H1 (cell line): ENCODE measurements at regions not wholly inside any gene's neighbourhood (a gene's known extent, or its start where the extent isn't known, plus 50 kb on each side); places are given as distances from the start of the nearest gene placed in this dataset.

Experiments used
- CTCF ChIA-PET: fragments of 300-600 bp; sonication (Branson Sonifier 250); formaldehyde crosslinking; loops from one replicate; lab custom pipeline; 2021; ENCODE audit not compliant: partially characterized antibody; lab: Charles Lee
- POLR2A ChIA-PET: fragments of 300-600 bp; sonication (Branson Sonifier 250); formaldehyde crosslinking; loops from one replicate; lab custom pipeline; 2021; ENCODE audit warnings: inconsistent platforms; ENCODE audit not compliant: partially characterized antibody; lab: Charles Lee
- DNase-seq, 2 experiments: peaks; one replicate each; pipeline versions ENCODE4 v3.0.0 to v3.0.0-alpha.2; 2010 to 2022; ENCODE audit warnings: low spot score in 2 of 2, low read depth in 1 of 2, mixed read lengths in 1 of 2
- FAIRE-seq: peaks from 2 replicates; lab custom pipeline; 2011; peaks lifted over from hg19 to GRCh38; lab: Jason Lieb, UNC
- H2AFZ ChIP-seq: 2 replicates; pipeline ENCODE4 v1.8.1; 2012; ENCODE audit warnings: low read length, inconsistent platforms
- H2AK5ac ChIP-seq: 2 replicates; pipeline ENCODE4 v1.6.1; 2013; ENCODE audit warnings: low read depth, low read length
- H2BK120ac ChIP-seq: replicated peaks from 2 replicates; pipeline ENCODE3; 2013; ENCODE audit warnings: low read depth, low read length, inconsistent platforms
- H2BK12ac ChIP-seq: 2 replicates; pipeline ENCODE4 v1.6.1; 2013; ENCODE audit warnings: low read depth, low read length
- H2BK15ac ChIP-seq: 2 replicates; pipeline ENCODE4 v1.6.1; 2013; ENCODE audit warnings: low read length
- H2BK20ac ChIP-seq: 2 replicates; pipeline ENCODE4 v1.6.1; 2013; ENCODE audit warnings: low read length
- H2BK5ac ChIP-seq: 2 replicates; pipeline ENCODE4 v1.6.1; 2013; ENCODE audit warnings: low read depth, low read length
- H3K14ac ChIP-seq: 2 replicates; pipeline ENCODE4 v1.6.1; 2013; ENCODE audit warnings: inconsistent platforms; ENCODE audit not compliant: insufficient read length
- H3K18ac ChIP-seq: 2 replicates; pipeline ENCODE4 v1.6.1; 2013; ENCODE audit warnings: low read length; ENCODE audit errors: extremely low read depth
- H3K23ac ChIP-seq: 2 replicates; pipeline ENCODE4 v1.6.1; 2013; ENCODE audit warnings: inconsistent platforms; ENCODE audit not compliant: insufficient read length
- H3K23me2 ChIP-seq: 2 replicates; pipeline ENCODE4 v1.6.1; 2013; ENCODE audit warnings: low read depth, low read length
- H3K27ac ChIP-seq: 2 replicates; pipeline ENCODE4 v1.6.1; 2011; ENCODE audit warnings: low read depth, low read length, inconsistent platforms
- H3K27me3 ChIP-seq, 4 experiments: replicated peaks in 1 of 4; 1 replicate in 1 of 4; 2 replicates in 3 of 4; pipeline versions ENCODE4 v1.6.1 to v1.8.1; 2011 to 2013; ENCODE audit warnings: low read length in 3 of 4, mild to moderate bottlenecking in 3 of 4, inconsistent platforms in 2 of 4, mixed read lengths in 2 of 4, moderate library complexity in 1 of 4; ENCODE audit not compliant: control insufficient read depth in 3 of 4, insufficient read depth in 3 of 4; ENCODE audit errors: extremely low read depth in 1 of 4
- H3K36me3 ChIP-seq, 4 experiments: 2 replicates each; pipeline versions ENCODE4 v1.6.1 to v1.8.1; 2011 to 2013; ENCODE audit warnings: mild to moderate bottlenecking in 4 of 4, low read length in 3 of 4, moderate library complexity in 2 of 4, control low read depth in 1 of 4, inconsistent platforms in 1 of 4; ENCODE audit not compliant: insufficient read depth in 4 of 4, control insufficient read depth in 2 of 4
- H3K4ac ChIP-seq: replicated peaks from 2 replicates; pipeline ENCODE3; 2013; ENCODE audit warnings: low read length, low read depth, mixed read lengths, inconsistent platforms; ENCODE audit not compliant: insufficient read length
- H3K4me1 ChIP-seq, 4 experiments: replicated peaks in 1 of 4; 1 replicate in 1 of 4; 2 replicates in 3 of 4; pipeline versions ENCODE4 v1.6.1 to v1.8.1; 2011 to 2013; ENCODE audit warnings: low read length in 3 of 4, inconsistent platforms in 2 of 4, mixed read lengths in 1 of 4; ENCODE audit not compliant: insufficient read depth in 4 of 4, control insufficient read depth in 3 of 4
- H3K4me2 ChIP-seq, 2 experiments: 2 replicates each; pipeline versions ENCODE4 v1.6.1 to v1.8.1; 2011 to 2013; ENCODE audit warnings: low read depth in 2 of 2, low read length in 2 of 2, control low read depth in 1 of 2, inconsistent platforms in 1 of 2, mild to moderate bottlenecking in 1 of 2; ENCODE audit not compliant: insufficient read depth in 1 of 2
- H3K4me3 ChIP-seq, 4 experiments: fragments of 200-600, 300-600 bp in 1 of 4; sonication (generic), shearing (Covaris generic), sonication (Bioruptor Twin) in 1 of 4; 2 replicates each; pipeline versions ENCODE4 v1.5.1 to v1.8.1; 2011 to 2016; ENCODE audit warnings: low read length in 4 of 4, low read depth in 3 of 4, control low read depth in 2 of 4, inconsistent platforms in 2 of 4, mild to moderate bottlenecking in 2 of 4, mixed read lengths in 1 of 4, moderate library complexity in 1 of 4; ENCODE audit not compliant: insufficient read depth in 2 of 4; ENCODE audit errors: extremely low read depth in 1 of 4
- H3K56ac ChIP-seq: replicated peaks from 2 replicates; pipeline ENCODE3; 2013; ENCODE audit warnings: low read depth, mild to moderate bottlenecking, mixed read lengths, low read length, inconsistent platforms; ENCODE audit not compliant: insufficient read length
- H3K79me1 ChIP-seq: 2 replicates; pipeline ENCODE4 v1.6.1; 2013; ENCODE audit warnings: low read depth, low read length, control low read depth
- H3K79me2 ChIP-seq, 2 experiments: 2 replicates each; pipeline versions ENCODE4 v1.6.1 to v1.8.1; 2012 to 2013; ENCODE audit warnings: low read length in 2 of 2, mild to moderate bottlenecking in 2 of 2, inconsistent platforms in 1 of 2; ENCODE audit not compliant: insufficient read depth in 2 of 2, control insufficient read depth in 1 of 2
- H3K9ac ChIP-seq, 4 experiments: replicated peaks in 1 of 4; 1 replicate in 1 of 4; 2 replicates in 3 of 4; pipeline versions ENCODE4 v1.6.1 to v1.8.1; 2011 to 2013; ENCODE audit warnings: low read depth in 3 of 4, low read length in 3 of 4, control low read depth in 2 of 4, mild to moderate bottlenecking in 2 of 4, moderate library complexity in 2 of 4, inconsistent platforms in 1 of 4; ENCODE audit errors: extremely low read depth in 1 of 4
- H3K9me3 ChIP-seq, 2 experiments: 2 replicates each; pipeline versions ENCODE4 v1.6.1 to v1.8.1; 2012 to 2013; ENCODE audit warnings: mild to moderate bottlenecking in 2 of 2, moderate library complexity in 2 of 2, control low read depth in 1 of 2, inconsistent platforms in 1 of 2, low read depth in 1 of 2, low read length in 1 of 2, mixed read lengths in 1 of 2; ENCODE audit not compliant: insufficient read depth in 2 of 2
- H4K20me1 ChIP-seq, 2 experiments: replicated peaks in 1 of 2; 2 replicates each; pipeline versions ENCODE3 to v1.8.1; 2011 to 2013; ENCODE audit warnings: inconsistent platforms in 2 of 2, low read length in 2 of 2, mild to moderate bottlenecking in 1 of 2; ENCODE audit not compliant: insufficient read depth in 2 of 2, control insufficient read depth in 1 of 2
- H4K5ac ChIP-seq: 2 replicates; pipeline ENCODE4 v1.6.1; 2013; ENCODE audit warnings: low read length, low read depth, mixed read lengths, inconsistent platforms; ENCODE audit not compliant: insufficient read length
- H4K8ac ChIP-seq: 2 replicates; pipeline ENCODE4 v1.8.0; 2013; ENCODE audit warnings: mild to moderate bottlenecking, moderate library complexity, low read length, inconsistent platforms; ENCODE audit not compliant: insufficient read depth; ENCODE audit errors: extremely low read depth
- H4K91ac ChIP-seq: replicated peaks from 2 replicates; pipeline ENCODE3; 2013; ENCODE audit warnings: low read length, mixed read lengths, inconsistent platforms; ENCODE audit not compliant: insufficient read length
- ATF2 ChIP-seq: IDR thresholded peaks from 2 replicates; pipeline ENCODE4 v1.6.1; 2012; ENCODE audit warnings: low read length, inconsistent platforms
- MAFK ChIP-seq: IDR thresholded peaks from 2 replicates; pipeline ENCODE4 v1.6.1; 2012; ENCODE audit warnings: low read depth, mild to moderate bottlenecking, improper control_type of control experiment, low read length
- RFX5 ChIP-seq: IDR thresholded peaks from 2 replicates; pipeline ENCODE4 v1.6.1; 2011; ENCODE audit warnings: low read depth, low read length, improper control_type of control experiment, borderline replicate concordance
- SIN3A ChIP-seq, 2 experiments: IDR thresholded peaks in 1 of 2; conservative IDR thresholded peaks in 1 of 2; 2 replicates each; pipeline ENCODE4 v1.6.1; 2011 to 2012; ENCODE audit warnings: low read length in 2 of 2, improper control_type of control experiment in 1 of 2, low read depth in 1 of 2, mild to moderate bottlenecking in 1 of 2
- SP1 ChIP-seq: IDR thresholded peaks from 2 replicates; pipeline ENCODE4 v1.6.1; 2011; ENCODE audit warnings: low read depth, low read length
- TBP ChIP-seq: IDR thresholded peaks from 2 replicates; pipeline ENCODE4 v1.6.1; 2011; ENCODE audit warnings: low read depth, low read length, improper control_type of control experiment
- WGBS, 2 experiments: shearing (Covaris generic) in 1 of 2; methylation state at CpG; one replicate each; pipeline versions ENCODE4 v1.1.6 to v1.1.7; 2013 to 2015; ENCODE audit warnings: low lambda C conversion rate in 2 of 2, mixed read lengths in 2 of 2, inconsistent platforms in 1 of 2, low coverage in 1 of 2, missing lambda C conversion rate in 1 of 2; ENCODE audit not compliant: insufficient replicate concordance in 2 of 2, insufficient coverage in 1 of 2, insufficient read length in 1 of 2; ENCODE audit errors: extremely low coverage in 1 of 2, missing lambda C conversion rate in 1 of 2; 5-methylcytosine and 5-hydroxymethylcytosine counted together

GRCh38 chr13:80528733-80529132 is 187.8 kb upstream of the SPRY2 start:
- no peaks in the 10 kb centered on the region for H3K79me2 ChIP-seq
- no peak overlapping the region for H3K4me3 ChIP-seq
- H3K79me1 ChIP-seq, result no peaks in the 10 kb centered on the region
- no peak overlapping the region for H2BK20ac ChIP-seq
- H3K18ac ChIP-seq, result no peak overlapping the region
- no peaks in the 10 kb centered on the region for H4K20me1 ChIP-seq
- H3K36me3 ChIP-seq, result no peaks in the 10 kb centered on the region
- no peak overlapping the region for H2AFZ ChIP-seq
- H2BK5ac ChIP-seq, result no peak overlapping the region
- no peak overlapping the region for H3K23ac ChIP-seq
- H3K9me3 ChIP-seq, result no peaks in the 10 kb centered on the region
- DNase-seq, result no peak
- no peak for FAIRE-seq
- no peak overlapping the region for H2BK12ac ChIP-seq
- H3K4me2 ChIP-seq, result no peak overlapping the region
- no peak overlapping the region for H3K27ac ChIP-seq
- 0 out of 2 replicates have a peak, but pooled peaks cover 1% of the 10 kb centered on the region for H3K23me2 ChIP-seq
- no peak overlapping the region for H2AK5ac ChIP-seq
- no peak overlapping the region for H4K5ac ChIP-seq
- no peak overlapping the region for H4K91ac ChIP-seq
- ChIA-PET CTCF (interaction anchor here (0.6 kb wide), 1 partner anchor 31 kb away, joined by 5 read pairs; no protein-coding TSS in a partner anchor), POLR2A (no interaction called here)
- no peaks in the 10 kb centered on the region for H3K27me3 ChIP-seq
- no peak for TF ChIP-seq ATF2
- no peak for TF ChIP-seq TBP
- no peak for TF ChIP-seq RFX5
- no peak for TF ChIP-seq MAFK
- TF ChIP-seq SP1, result no peak
- no peak for TF ChIP-seq SIN3A (conservative IDR thresholded peaks at IDR 0.05 in 1 of 2, IDR thresholded peaks at IDR 0.05 in 1 of 2; ENCODE audit: low read depth in 1 of 2, low read length in 2 of 2)
- H3K4ac ChIP-seq, result no peak overlapping the region
- WGBS, 2 experiments, result 88% methylated on average over 3 of the region's 3 CpGs; no CpG with 5 or more reads in 1 of the 2 experiments
- no peak overlapping the region for H3K9ac ChIP-seq
- H4K8ac ChIP-seq, result no peak overlapping the region
- no peaks in the 10 kb centered on the region for H3K4me1 ChIP-seq
- H3K56ac ChIP-seq, result no peak overlapping the region
- H2BK15ac ChIP-seq, result no peak overlapping the region
- H2BK120ac ChIP-seq, result no peak overlapping the region
- no peak overlapping the region for H3K14ac ChIP-seq
